ENCODE measurements at regions not wholly inside any gene's neighbourhood (a gene's known extent, or its start where the extent isn't known, plus 50 kb on each side); places are given as distances from the start of the nearest gene placed in this dataset.

DNA sequence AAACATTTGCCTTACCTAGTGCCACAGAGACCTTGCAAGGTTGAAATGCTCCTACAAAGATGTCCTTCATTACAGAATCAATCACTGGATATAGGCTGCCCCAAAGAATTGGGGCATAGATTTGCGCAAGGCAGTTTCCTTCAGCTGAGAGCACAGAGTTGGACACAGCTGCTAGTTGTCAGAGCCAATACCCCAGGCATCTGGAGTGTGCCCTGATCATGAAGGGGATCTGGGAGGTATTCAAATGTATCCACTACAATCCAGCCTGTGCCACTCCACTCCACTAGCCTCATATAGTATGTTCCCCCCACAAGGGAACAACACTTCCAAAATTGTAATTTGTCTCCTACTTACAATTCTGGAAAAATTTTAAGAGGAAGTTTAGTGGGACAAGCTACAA lies 62.3 kb upstream of the ITPRID2 start:
- no peak for TF ChIP-seq ZNF658 (tag by site-specific recombination; IDR thresholded peaks at IDR 0.05)
- TF ChIP-seq BCL11A (tag by site-specific recombination; IDR thresholded peaks at IDR 0.05; ENCODE audit: low read depth): no peak
- TF ChIP-seq ZNF10 (tag by site-specific recombination; IDR thresholded peaks at IDR 0.05): no peak
- TF ChIP-seq, protein P1, sequence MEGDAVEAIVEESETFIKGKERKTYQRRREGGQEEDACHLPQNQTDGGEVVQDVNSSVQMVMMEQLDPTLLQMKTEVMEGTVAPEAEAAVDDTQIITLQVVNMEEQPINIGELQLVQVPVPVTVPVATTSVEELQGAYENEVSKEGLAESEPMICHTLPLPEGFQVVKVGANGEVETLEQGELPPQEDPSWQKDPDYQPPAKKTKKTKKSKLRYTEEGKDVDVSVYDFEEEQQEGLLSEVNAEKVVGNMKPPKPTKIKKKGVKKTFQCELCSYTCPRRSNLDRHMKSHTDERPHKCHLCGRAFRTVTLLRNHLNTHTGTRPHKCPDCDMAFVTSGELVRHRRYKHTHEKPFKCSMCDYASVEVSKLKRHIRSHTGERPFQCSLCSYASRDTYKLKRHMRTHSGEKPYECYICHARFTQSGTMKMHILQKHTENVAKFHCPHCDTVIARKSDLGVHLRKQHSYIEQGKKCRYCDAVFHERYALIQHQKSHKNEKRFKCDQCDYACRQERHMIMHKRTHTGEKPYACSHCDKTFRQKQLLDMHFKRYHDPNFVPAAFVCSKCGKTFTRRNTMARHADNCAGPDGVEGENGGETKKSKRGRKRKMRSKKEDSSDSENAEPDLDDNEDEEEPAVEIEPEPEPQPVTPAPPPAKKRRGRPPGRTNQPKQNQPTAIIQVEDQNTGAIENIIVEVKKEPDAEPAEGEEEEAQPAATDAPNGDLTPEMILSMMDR (tag by site-specific recombination; IDR thresholded peaks at IDR 0.05): no peak
- TF ChIP-seq, protein P2, sequence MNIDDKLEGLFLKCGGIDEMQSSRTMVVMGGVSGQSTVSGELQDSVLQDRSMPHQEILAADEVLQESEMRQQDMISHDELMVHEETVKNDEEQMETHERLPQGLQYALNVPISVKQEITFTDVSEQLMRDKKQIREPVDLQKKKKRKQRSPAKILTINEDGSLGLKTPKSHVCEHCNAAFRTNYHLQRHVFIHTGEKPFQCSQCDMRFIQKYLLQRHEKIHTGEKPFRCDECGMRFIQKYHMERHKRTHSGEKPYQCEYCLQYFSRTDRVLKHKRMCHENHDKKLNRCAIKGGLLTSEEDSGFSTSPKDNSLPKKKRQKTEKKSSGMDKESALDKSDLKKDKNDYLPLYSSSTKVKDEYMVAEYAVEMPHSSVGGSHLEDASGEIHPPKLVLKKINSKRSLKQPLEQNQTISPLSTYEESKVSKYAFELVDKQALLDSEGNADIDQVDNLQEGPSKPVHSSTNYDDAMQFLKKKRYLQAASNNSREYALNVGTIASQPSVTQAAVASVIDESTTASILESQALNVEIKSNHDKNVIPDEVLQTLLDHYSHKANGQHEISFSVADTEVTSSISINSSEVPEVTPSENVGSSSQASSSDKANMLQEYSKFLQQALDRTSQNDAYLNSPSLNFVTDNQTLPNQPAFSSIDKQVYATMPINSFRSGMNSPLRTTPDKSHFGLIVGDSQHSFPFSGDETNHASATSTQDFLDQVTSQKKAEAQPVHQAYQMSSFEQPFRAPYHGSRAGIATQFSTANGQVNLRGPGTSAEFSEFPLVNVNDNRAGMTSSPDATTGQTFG (tag by site-specific recombination; IDR thresholded peaks at IDR 0.05; ENCODE audit: borderline replicate concordance): no peak
- no peak for TF ChIP-seq MEIS1 (CRISPR knock-in tag; IDR thresholded peaks at IDR 0.05; ENCODE audit: borderline replicate concordance)
- TF ChIP-seq, protein P3, sequence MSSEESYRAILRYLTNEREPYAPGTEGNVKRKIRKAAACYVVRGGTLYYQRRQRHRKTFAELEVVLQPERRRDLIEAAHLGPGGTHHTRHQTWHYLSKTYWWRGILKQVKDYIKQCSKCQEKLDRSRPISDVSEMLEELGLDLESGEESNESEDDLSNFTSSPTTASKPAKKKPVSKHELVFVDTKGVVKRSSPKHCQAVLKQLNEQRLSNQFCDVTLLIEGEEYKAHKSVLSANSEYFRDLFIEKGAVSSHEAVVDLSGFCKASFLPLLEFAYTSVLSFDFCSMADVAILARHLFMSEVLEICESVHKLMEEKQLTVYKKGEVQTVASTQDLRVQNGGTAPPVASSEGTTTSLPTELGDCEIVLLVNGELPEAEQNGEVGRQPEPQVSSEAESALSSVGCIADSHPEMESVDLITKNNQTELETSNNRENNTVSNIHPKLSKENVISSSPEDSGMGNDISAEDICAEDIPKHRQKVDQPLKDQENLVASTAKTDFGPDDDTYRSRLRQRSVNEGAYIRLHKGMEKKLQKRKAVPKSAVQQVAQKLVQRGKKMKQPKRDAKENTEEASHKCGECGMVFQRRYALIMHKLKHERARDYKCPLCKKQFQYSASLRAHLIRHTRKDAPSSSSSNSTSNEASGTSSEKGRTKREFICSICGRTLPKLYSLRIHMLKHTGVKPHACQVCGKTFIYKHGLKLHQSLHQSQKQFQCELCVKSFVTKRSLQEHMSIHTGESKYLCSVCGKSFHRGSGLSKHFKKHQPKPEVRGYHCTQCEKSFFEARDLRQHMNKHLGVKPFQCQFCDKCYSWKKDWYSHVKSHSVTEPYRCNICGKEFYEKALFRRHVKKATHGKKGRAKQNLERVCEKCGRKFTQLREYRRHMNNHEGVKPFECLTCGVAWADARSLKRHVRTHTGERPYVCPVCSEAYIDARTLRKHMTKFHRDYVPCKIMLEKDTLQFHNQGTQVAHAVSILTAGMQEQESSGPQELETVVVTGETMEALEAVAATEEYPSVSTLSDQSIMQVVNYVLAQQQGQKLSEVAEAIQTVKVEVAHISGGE (tag by site-specific recombination; conservative IDR thresholded peaks at IDR 0.05; ENCODE audit: low read depth): no peak
- TF ChIP-seq ZNF670 (tag by site-specific recombination; IDR thresholded peaks at IDR 0.05; ENCODE audit: low read depth): no peak
- no peak for TF ChIP-seq MZF1 (tag by site-specific recombination; IDR thresholded peaks at IDR 0.05; ENCODE audit: borderline replicate concordance)

All from HEK293 (cell line).